GM12878 (cell line): ENCODE measurements at regions not wholly inside any gene's neighbourhood (a gene's known extent, or its start where the extent isn't known, plus 50 kb on each side); places are given as distances from the start of the nearest gene placed in this dataset.

Experiments used
- ATAC-seq: fragments of 200-7000 bp; cut with Tn5 transposase; 3 replicates; pipeline ENCODE4 v1.9.1; 2020; ENCODE audit warnings: mild to moderate bottlenecking, moderate library complexity
- BruUV-seq: library from RNA; stranded (reverse); fragments of 400-500 nt; replicated peaks from 2 replicates; lab custom pipeline; 2021; lab: Mats Ljungman, UMichigan
- CTCF ChIA-PET: fragments of 300-600 bp; sonication (Branson Sonifier 250); formaldehyde crosslinking; extraction: SDS; loops from one replicate; lab custom pipeline; 2021; ENCODE audit warnings: inconsistent platforms; lab: Yijun Ruan, JAX
- POLR2A ChIA-PET: fragments of 350-600 bp; formaldehyde crosslinking; extraction: SDS; loops from one replicate; lab custom pipeline; 2021; ENCODE audit warnings: inconsistent platforms; lab: Charles Lee
- RAD21 ChIA-PET: fragments of 300-600 bp; sonication (Branson Sonifier 250); formaldehyde crosslinking; loops from one replicate; lab custom pipeline; 2023; ENCODE audit warnings: antibody characterized with exemption; ENCODE audit not compliant: unreplicated experiment; lab: Charles Lee
- SMC1A ChIA-PET: fragments of 300-600 bp; sonication (Branson Sonifier 250); formaldehyde crosslinking; loops from one replicate; lab custom pipeline; 2023; ENCODE audit not compliant: unreplicated experiment, uncharacterized antibody; lab: Charles Lee
- DNase-seq: peaks from one replicate; pipeline ENCODE4 v3.0.0-alpha.2; 2011; ENCODE audit warnings: low read depth, low spot score
- FAIRE-seq: peaks from 3 replicates; lab custom pipeline; 2011; peaks lifted over from hg19 to GRCh38; lab: Jason Lieb, UNC
- H2AFZ ChIP-seq: 2 replicates; pipeline ENCODE4 v1.6.0; 2011; ENCODE audit warnings: low read depth, low read length, control low read depth; ENCODE audit not compliant: control insufficient read depth
- H3K27ac ChIP-seq: 2 replicates; pipeline ENCODE4 v1.5.1; 2011; ENCODE audit warnings: control low read depth; ENCODE audit not compliant: control insufficient read depth, insufficient read depth
- H3K27me3 ChIP-seq, 2 experiments: replicated peaks in 1 of 2; 2 replicates each; pipeline versions ENCODE4 v1.6.0 to v1.6.1; 2011; ENCODE audit warnings: low read length in 1 of 2; ENCODE audit not compliant: control insufficient read depth in 2 of 2, insufficient read depth in 2 of 2
- H3K36me3 ChIP-seq, 2 experiments: 2 replicates each; pipeline ENCODE4 v1.5.1; 2011; ENCODE audit warnings: low read length in 1 of 2; ENCODE audit not compliant: control insufficient read depth in 2 of 2, insufficient read depth in 2 of 2
- H3K4me1 ChIP-seq: 2 replicates; pipeline ENCODE4 v1.6.1; 2011; ENCODE audit warnings: mild to moderate bottlenecking, low read length, moderate library complexity, mixed read lengths; ENCODE audit not compliant: control insufficient read depth, insufficient read depth
- H3K4me2 ChIP-seq: 2 replicates; pipeline ENCODE4 v1.6.0; 2011; ENCODE audit warnings: control low read depth; ENCODE audit not compliant: control insufficient read depth, insufficient read depth
- H3K4me3 ChIP-seq: fragments of 200-600 bp; sonication (generic); 2 replicates; pipeline ENCODE4 v1.5.1; 2016
- H3K79me2 ChIP-seq: 2 replicates; pipeline ENCODE4 v1.6.0; 2011; ENCODE audit warnings: low read length; ENCODE audit not compliant: control insufficient read depth, insufficient read depth
- H3K9ac ChIP-seq: 2 replicates; pipeline ENCODE4 v1.8.0; 2011; ENCODE audit warnings: low read length, control low read depth, mixed read lengths; ENCODE audit not compliant: control insufficient read depth, insufficient read depth
- H3K9me3 ChIP-seq: replicated peaks from 3 replicates; pipeline ENCODE4 v1.5.1; 2011; ENCODE audit warnings: mild to moderate bottlenecking, low read length; ENCODE audit not compliant: control insufficient read depth, insufficient read depth
- H4K20me1 ChIP-seq: 2 replicates; pipeline ENCODE4 v1.6.0; 2011; ENCODE audit not compliant: control insufficient read depth, insufficient read depth
- EED ChIP-seq: sonication (generic); IDR thresholded peaks from 2 replicates; pipeline ENCODE4 v1.6.1; 2016; ENCODE audit warnings: antibody characterized with exemption, low read depth
- FOXM1 ChIP-seq: IDR thresholded peaks from 2 replicates; pipeline ENCODE4 v1.6.1; 2012; ENCODE audit warnings: low read depth, mild to moderate bottlenecking, inconsistent platforms, low read length, moderate library complexity
- GABPA ChIP-seq: IDR thresholded peaks from 2 replicates; pipeline ENCODE4 v1.6.1; 2014; ENCODE audit warnings: antibody characterized with exemption, low read depth, mild to moderate bottlenecking, inconsistent platforms
- IRF3 ChIP-seq: fragments of 450-650 bp; IDR thresholded peaks from 2 replicates; pipeline ENCODE4 v1.6.1; 2014; ENCODE audit warnings: mild to moderate bottlenecking
- JUNB ChIP-seq: IDR thresholded peaks from 2 replicates; pipeline ENCODE4 v1.6.1; 2016; ENCODE audit warnings: antibody characterized with exemption, mild to moderate bottlenecking
- JUND ChIP-seq: IDR thresholded peaks from 2 replicates; pipeline ENCODE4 v1.6.1; 2012; ENCODE audit warnings: low read depth, mild to moderate bottlenecking, low read length, improper control_type of control experiment, moderate library complexity
- NFIC ChIP-seq: IDR thresholded peaks from 2 replicates; pipeline ENCODE4 v1.6.1; 2012; ENCODE audit warnings: low read depth, mild to moderate bottlenecking, inconsistent platforms, low read length, moderate library complexity
- WGBS: methylation state at CpG from one replicate; pipeline ENCODE4 v1.1.6; 2016; ENCODE audit warnings: low lambda C conversion rate; ENCODE audit not compliant: insufficient replicate concordance, insufficient coverage; ENCODE audit errors: missing lambda C conversion rate; 5-methylcytosine and 5-hydroxymethylcytosine counted together
- in situ Hi-C: fragments of 300-500 bp; cut with MboI; formaldehyde crosslinking; loops from 9 replicates; pipeline ENCODE4 v1.14.3; 2018; ENCODE audit warnings: mixed read lengths
- intact Hi-C: fragments of 100-400 bp; cut with micrococcal nuclease; formaldehyde crosslinking; loops from one replicate; pipeline ENCODE4 v1.14.2; 2022; ENCODE audit not compliant: unreplicated experiment

- no peak for FAIRE-seq
- CTCF ChIA-PET, result interaction anchor here (1.0 to 2.7 kb wide), 5 partner anchors 9 to 815 kb away, joined by 3 to 16 read pairs (median 4); no protein-coding TSS in a partner anchor
- WGBS, result 48% methylated on average over 1 of the region's 1 CpG
- H3K4me1 ChIP-seq, result no peaks in the 10 kb centered on the region
- H3K4me3 ChIP-seq, result no peak overlapping the region
- no peaks in the 10 kb centered on the region for H3K79me2 ChIP-seq
- no peak for ATAC-seq
- no peak overlapping the region for H3K9ac ChIP-seq
- H3K4me2 ChIP-seq, result no peak overlapping the region
- SMC1A ChIA-PET, result no interaction called here
- in situ Hi-C loops, result no loop called here
- H3K27me3 ChIP-seq, result peaks cover 0 to 7% of the 10 kb centered on the region in 2 experiments; a peak in 1 of 4 replicates
- POLR2A ChIA-PET, result no interaction called here
- H2AFZ ChIP-seq, result no peak overlapping the region
- BruUV-seq, result no TSS peak
- RAD21 ChIA-PET, result no interaction called here
- intact Hi-C loops, result loop anchor here (2.0 kb wide), 1 partner anchor 816 kb away; no protein-coding TSS in a partner anchor
- no peak for TF ChIP-seq IRF3
- 0 out of 2 replicates have a peak, but pooled peaks have one; percentile 20 for TF ChIP-seq GABPA
- peak; percentile 92 for TF ChIP-seq JUNB
- peak; percentile 55; the same call in 1 of the 2 replicates for TF ChIP-seq EED
- TF ChIP-seq JUND, result no peak
- peak; percentile 73; the same call in 1 of the 2 replicates for TF ChIP-seq NFIC
- peak; percentile 49; the same call in 1 of the 2 replicates for TF ChIP-seq FOXM1
- H3K27ac ChIP-seq, result no peak overlapping the region
- H4K20me1 ChIP-seq, result no peaks in the 10 kb centered on the region
- no peak for DNase-seq
- H3K36me3 ChIP-seq, result no peaks in the 10 kb centered on the region
- H3K9me3 ChIP-seq, result no peaks in the 10 kb centered on the region
These were observed 114.3 kb upstream of the GGTLC1 start for GRCh38 chr20:24102749-24103333.
